Ishikawa (cell line): ENCODE measurements at regions not wholly inside any gene's neighbourhood (a gene's known extent, or its start where the extent isn't known, plus 50 kb on each side); places are given as distances from the start of the nearest gene placed in this dataset.

Experiments used
- CREB1 ChIP-seq: IDR thresholded peaks from 2 replicates; pipeline ENCODE4 v1.6.1; 2012; ENCODE audit warnings: low read depth
- EGR1 ChIP-seq: IDR thresholded peaks from 2 replicates; pipeline ENCODE4 v1.6.1; 2012
- TAF1 ChIP-seq: IDR thresholded peaks from 2 replicates; pipeline ENCODE4 v1.6.1; 2012; ENCODE audit warnings: low read depth, mild to moderate bottlenecking
- YY1 ChIP-seq: IDR thresholded peaks from 2 replicates; pipeline ENCODE4 v1.6.1; 2012; ENCODE audit warnings: low read depth
- TF ChIP-seq, protein P1 (sequence below): IDR thresholded peaks from 2 replicates; pipeline ENCODE4 v1.6.1; 2012; ENCODE audit warnings: low read depth, mild to moderate bottlenecking

DNA sequence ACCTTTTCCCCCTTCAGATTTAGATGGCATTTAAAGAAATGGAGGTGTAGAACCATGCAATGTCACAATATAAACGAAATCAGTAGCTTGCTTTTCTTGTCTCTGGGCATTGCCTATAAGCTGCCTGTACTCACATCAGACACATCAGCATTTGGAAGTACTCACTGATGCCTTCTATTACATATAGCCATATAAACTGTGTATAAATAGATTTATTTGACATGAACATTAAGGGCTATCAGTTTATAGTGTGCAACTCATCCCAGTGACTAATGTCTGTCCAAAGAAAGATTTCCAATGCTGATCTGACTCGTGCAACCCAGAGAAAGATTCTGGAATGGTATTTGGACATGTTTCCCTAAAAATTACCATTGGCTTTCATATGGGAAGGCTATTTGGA lies 417.9 kb upstream of the MAF start:
- TF ChIP-seq YY1 (no peak), EGR1 (no peak), CREB1 (no peak), TAF1 (no peak)
- TF ChIP-seq, protein P1, sequence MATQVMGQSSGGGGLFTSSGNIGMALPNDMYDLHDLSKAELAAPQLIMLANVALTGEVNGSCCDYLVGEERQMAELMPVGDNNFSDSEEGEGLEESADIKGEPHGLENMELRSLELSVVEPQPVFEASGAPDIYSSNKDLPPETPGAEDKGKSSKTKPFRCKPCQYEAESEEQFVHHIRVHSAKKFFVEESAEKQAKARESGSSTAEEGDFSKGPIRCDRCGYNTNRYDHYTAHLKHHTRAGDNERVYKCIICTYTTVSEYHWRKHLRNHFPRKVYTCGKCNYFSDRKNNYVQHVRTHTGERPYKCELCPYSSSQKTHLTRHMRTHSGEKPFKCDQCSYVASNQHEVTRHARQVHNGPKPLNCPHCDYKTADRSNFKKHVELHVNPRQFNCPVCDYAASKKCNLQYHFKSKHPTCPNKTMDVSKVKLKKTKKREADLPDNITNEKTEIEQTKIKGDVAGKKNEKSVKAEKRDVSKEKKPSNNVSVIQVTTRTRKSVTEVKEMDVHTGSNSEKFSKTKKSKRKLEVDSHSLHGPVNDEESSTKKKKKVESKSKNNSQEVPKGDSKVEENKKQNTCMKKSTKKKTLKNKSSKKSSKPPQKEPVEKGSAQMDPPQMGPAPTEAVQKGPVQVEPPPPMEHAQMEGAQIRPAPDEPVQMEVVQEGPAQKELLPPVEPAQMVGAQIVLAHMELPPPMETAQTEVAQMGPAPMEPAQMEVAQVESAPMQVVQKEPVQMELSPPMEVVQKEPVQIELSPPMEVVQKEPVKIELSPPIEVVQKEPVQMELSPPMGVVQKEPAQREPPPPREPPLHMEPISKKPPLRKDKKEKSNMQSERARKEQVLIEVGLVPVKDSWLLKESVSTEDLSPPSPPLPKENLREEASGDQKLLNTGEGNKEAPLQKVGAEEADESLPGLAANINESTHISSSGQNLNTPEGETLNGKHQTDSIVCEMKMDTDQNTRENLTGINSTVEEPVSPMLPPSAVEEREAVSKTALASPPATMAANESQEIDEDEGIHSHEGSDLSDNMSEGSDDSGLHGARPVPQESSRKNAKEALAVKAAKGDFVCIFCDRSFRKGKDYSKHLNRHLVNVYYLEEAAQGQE: no peak
